WTC11 (cell line): ENCODE measurements at regions not wholly inside any gene's neighbourhood (a gene's known extent, or its start where the extent isn't known, plus 50 kb on each side); places are given as distances from the start of the nearest gene placed in this dataset.

ENCODE experiments used
- CBFB ChIP-seq: sonication (generic); formaldehyde crosslinking; IDR thresholded peaks from 2 replicates; pipeline ENCODE4 v1.8.1; 2022; ENCODE audit warnings: mild to moderate bottlenecking, low read depth, missing genetic modification reagents
- CREM ChIP-seq: sonication (generic); formaldehyde crosslinking; IDR thresholded peaks from 2 replicates; pipeline ENCODE4 v1.8.1; 2022; ENCODE audit warnings: mild to moderate bottlenecking, missing genetic modification reagents, moderate library complexity
- ELF4 ChIP-seq: sonication (generic); formaldehyde crosslinking; IDR thresholded peaks from 2 replicates; pipeline ENCODE4 v1.8.1; 2022; ENCODE audit warnings: low read depth, mild to moderate bottlenecking, moderate library complexity, missing genetic modification reagents
- FOXP1 ChIP-seq: sonication (generic); formaldehyde crosslinking; IDR thresholded peaks from 2 replicates; pipeline ENCODE4 v1.8.0; 2022; ENCODE audit warnings: missing genetic modification reagents, mild to moderate bottlenecking, moderate library complexity, borderline replicate concordance
- IRF2 ChIP-seq: sonication (generic); formaldehyde crosslinking; IDR thresholded peaks from 2 replicates; pipeline ENCODE4 v1.8.0; 2022; ENCODE audit warnings: low read depth, missing genetic modification reagents, borderline replicate concordance
- JUN ChIP-seq: sonication (generic); formaldehyde crosslinking; IDR thresholded peaks from 2 replicates; pipeline ENCODE4 v1.8.0; 2023; ENCODE audit warnings: mild to moderate bottlenecking, missing genetic modification reagents
- NR3C1 ChIP-seq: sonication (generic); formaldehyde crosslinking; conservative IDR thresholded peaks from 2 replicates; pipeline ENCODE4 v1.8.1; 2023; ENCODE audit warnings: low read depth, mild to moderate bottlenecking, missing genetic modification reagents
- SOX15 ChIP-seq: fragments of 250-450 bp; sonication (Bioruptor Pico); IDR thresholded peaks from 2 replicates; pipeline ENCODE4 v1.9.0; 2021; ENCODE audit warnings: mild to moderate bottlenecking
- TCF7 ChIP-seq: sonication (generic); formaldehyde crosslinking; IDR thresholded peaks from 2 replicates; pipeline ENCODE4 v1.8.0; 2022; ENCODE audit warnings: mild to moderate bottlenecking, low read depth, missing genetic modification reagents, moderate library complexity
- TP53 ChIP-seq: sonication (generic); formaldehyde crosslinking; IDR thresholded peaks from 2 replicates; pipeline ENCODE4 v1.8.1; 2023; ENCODE audit warnings: mild to moderate bottlenecking, missing genetic modification reagents
- TF ChIP-seq, protein P1 (sequence below): fragments of 200-600 bp; IDR thresholded peaks from 2 replicates; pipeline ENCODE4 v1.8.0; 2022; ENCODE audit warnings: antibody characterized with exemption
- TF ChIP-seq, protein P2 (sequence below): sonication (generic); formaldehyde crosslinking; IDR thresholded peaks from 2 replicates; pipeline ENCODE4 v1.8.1; 2022; ENCODE audit warnings: low read depth, missing genetic modification reagents, borderline replicate concordance
- TF ChIP-seq, protein P3 (sequence below): sonication (generic); formaldehyde crosslinking; IDR thresholded peaks from 2 replicates; pipeline ENCODE4 v1.8.1; 2022; ENCODE audit warnings: missing genetic modification reagents, borderline replicate concordance
- TF ChIP-seq, protein P4 (sequence below): sonication (generic); formaldehyde crosslinking; conservative IDR thresholded peaks from 2 replicates; pipeline ENCODE4 v1.8.1; 2022; ENCODE audit warnings: mild to moderate bottlenecking, missing genetic modification reagents

DNA sequence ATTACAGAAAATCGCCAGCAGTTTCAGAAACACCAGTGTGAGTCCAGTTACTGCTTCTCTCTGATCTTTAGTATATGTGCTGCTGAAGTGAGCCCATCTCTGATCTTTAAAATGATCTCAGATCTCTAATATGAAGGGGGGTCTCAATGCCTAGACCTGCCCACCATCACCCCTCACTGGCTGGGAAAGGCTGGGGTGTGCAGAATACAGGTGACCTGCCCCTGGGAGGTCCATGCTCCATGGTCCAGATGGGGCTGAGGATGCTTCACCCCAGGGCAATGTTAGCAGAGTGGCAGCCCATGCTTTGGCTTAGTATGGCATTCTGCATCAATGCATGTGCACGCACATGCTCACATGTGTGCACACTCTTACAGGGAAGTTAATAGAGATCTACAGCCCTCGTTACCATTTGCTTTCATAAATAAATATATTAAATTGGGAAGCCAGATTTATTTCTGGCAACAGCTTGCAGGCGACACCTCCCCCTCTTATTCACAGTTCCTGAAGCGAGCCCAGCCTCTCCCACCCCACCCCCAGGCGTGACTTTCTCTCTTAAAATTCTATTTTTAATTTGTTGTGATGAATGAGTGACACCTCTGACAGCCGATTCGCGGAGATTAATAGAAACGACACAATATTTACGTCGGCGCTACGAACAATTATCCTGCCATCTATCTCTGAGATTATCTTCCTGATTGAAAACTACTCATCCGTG is 104.7 kb upstream of the ESRRB start:
- TF ChIP-seq CREM (CRISPR knock-in tag): no peak
- TF ChIP-seq NR3C1 (CRISPR knock-in tag): no peak
- TF ChIP-seq, protein P1, sequence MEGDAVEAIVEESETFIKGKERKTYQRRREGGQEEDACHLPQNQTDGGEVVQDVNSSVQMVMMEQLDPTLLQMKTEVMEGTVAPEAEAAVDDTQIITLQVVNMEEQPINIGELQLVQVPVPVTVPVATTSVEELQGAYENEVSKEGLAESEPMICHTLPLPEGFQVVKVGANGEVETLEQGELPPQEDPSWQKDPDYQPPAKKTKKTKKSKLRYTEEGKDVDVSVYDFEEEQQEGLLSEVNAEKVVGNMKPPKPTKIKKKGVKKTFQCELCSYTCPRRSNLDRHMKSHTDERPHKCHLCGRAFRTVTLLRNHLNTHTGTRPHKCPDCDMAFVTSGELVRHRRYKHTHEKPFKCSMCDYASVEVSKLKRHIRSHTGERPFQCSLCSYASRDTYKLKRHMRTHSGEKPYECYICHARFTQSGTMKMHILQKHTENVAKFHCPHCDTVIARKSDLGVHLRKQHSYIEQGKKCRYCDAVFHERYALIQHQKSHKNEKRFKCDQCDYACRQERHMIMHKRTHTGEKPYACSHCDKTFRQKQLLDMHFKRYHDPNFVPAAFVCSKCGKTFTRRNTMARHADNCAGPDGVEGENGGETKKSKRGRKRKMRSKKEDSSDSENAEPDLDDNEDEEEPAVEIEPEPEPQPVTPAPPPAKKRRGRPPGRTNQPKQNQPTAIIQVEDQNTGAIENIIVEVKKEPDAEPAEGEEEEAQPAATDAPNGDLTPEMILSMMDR: no peak
- TF ChIP-seq, protein P2, sequence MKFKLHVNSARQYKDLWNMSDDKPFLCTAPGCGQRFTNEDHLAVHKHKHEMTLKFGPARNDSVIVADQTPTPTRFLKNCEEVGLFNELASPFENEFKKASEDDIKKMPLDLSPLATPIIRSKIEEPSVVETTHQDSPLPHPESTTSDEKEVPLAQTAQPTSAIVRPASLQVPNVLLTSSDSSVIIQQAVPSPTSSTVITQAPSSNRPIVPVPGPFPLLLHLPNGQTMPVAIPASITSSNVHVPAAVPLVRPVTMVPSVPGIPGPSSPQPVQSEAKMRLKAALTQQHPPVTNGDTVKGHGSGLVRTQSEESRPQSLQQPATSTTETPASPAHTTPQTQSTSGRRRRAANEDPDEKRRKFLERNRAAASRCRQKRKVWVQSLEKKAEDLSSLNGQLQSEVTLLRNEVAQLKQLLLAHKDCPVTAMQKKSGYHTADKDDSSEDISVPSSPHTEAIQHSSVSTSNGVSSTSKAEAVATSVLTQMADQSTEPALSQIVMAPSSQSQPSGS (CRISPR knock-in tag): no peak
- no peak for TF ChIP-seq TP53 (CRISPR knock-in tag)
- no peak for TF ChIP-seq FOXP1
- TF ChIP-seq JUN (CRISPR knock-in tag): no peak
- no peak for TF ChIP-seq TCF7
- TF ChIP-seq CBFB (CRISPR knock-in tag): no peak
- TF ChIP-seq, protein P3, sequence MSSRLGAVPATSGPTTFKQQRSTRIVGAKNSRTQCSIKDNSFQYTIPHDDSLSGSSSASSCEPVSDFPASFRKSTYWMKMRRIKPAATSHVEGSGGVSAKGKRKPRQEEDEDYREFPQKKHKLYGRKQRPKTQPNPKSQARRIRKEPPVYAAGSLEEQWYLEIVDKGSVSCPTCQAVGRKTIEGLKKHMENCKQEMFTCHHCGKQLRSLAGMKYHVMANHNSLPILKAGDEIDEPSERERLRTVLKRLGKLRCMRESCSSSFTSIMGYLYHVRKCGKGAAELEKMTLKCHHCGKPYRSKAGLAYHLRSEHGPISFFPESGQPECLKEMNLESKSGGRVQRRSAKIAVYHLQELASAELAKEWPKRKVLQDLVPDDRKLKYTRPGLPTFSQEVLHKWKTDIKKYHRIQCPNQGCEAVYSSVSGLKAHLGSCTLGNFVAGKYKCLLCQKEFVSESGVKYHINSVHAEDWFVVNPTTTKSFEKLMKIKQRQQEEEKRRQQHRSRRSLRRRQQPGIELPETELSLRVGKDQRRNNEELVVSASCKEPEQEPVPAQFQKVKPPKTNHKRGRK (CRISPR knock-in tag): no peak
- TF ChIP-seq IRF2: no peak
- TF ChIP-seq, protein P4, sequence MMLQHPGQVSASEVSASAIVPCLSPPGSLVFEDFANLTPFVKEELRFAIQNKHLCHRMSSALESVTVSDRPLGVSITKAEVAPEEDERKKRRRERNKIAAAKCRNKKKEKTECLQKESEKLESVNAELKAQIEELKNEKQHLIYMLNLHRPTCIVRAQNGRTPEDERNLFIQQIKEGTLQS (CRISPR knock-in tag): no peak
- TF ChIP-seq ELF4 (CRISPR knock-in tag): no peak
- TF ChIP-seq SOX15 (CRISPR knock-in tag): no peak
